Activated CD4-positive, alpha-beta T cell treated with anti-CD3 and anti-CD28 coated beads for 4 hours (primary cell): ENCODE measurements at regions not wholly inside any gene's neighbourhood (a gene's known extent, or its start where the extent isn't known, plus 50 kb on each side); places are given as distances from the start of the nearest gene placed in this dataset.

Experiments used
- DNase-seq, 2 donors: peaks; one replicate each; pipeline ENCODE4 v3.0.0-alpha.2; 2020

DNA sequence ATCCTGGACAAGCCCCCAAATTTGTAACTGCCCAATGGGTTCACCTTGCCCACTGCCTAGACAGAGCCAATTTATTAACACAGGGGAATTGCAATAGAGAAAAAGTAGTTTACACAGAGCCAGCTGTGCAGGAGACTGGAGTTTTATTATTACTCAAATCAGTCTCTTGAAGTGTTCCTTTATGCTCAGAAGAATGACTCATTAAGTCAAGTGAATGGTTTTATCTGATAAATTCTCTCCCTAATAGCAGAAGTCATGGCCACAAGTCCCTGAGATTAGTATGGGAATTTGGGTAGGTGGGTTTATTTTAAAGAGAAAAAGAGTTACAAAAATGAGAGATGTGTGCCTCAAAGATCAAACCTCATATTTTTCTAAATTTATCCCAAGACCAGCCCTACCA, 122.8 kb upstream of the NUDT4 start:
- DNase-seq = no peak

DNA sequence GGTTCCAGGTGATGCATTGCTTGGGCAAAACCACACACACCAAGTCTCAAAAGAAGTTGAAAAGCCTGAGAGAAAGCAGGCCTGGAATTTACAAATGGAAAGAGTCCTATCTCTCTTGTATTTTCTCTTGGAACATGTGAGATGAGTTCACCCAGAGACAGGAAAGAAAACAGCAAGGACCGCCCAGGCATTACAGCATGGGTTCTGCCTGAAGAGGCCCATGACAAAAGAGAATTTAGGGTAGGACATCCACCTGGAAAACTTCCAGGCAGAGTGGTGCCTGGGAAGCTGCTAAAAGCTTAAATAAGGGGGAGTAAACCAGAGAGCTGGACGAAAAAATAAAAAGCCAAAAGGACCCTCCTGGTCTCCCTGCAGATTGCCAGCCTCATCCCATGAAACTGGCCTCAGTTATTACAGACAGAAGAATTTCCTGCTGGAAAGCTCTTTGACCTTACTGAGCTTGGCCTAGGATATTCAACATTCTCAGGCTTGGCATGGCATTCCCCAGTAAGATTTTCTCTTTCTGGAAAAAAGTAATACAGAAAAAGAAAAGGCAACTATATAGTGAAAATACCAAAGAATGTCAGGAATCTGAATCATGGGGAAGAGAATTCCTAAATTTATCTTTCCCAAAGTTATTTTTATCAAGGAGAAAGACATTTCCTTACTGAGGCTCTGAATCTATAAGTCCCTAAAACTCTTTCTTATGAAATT, 121.3 kb upstream of the NUDT4 start:
- DNase-seq = no peak

DNA sequence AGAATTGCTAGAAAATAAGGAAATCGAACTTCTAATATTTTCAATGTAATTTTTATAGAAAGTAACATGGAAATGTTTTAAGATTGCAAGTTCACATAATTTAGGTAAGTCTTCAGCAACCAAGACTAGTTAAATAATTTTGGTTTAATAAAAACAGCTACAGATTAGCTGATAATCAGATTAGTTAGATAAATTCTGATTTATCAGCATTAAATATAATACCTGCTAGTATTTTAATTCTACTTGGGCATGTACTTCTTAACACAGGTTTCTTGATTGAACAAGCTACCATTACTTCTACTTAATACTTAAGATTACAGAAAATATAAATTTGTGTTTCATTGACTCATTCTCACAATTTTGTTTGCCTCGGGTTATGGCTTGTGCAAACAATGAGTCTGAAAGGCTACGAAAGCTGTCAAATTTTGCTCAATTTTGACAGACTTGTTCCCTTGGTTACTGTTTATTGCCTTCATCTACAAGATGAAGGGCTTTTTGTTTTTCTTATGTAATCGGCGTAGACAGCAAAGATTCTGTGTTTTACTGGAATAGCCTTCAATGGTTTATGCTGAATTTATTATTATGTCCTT, 116.1 kb upstream of the NUDT4 start:
- no peak for DNase-seq

GRCh38 chr12:93272997-93273396, 104.7 kb upstream of the NUDT4 start:
- DNase-seq = no peak

DNA sequence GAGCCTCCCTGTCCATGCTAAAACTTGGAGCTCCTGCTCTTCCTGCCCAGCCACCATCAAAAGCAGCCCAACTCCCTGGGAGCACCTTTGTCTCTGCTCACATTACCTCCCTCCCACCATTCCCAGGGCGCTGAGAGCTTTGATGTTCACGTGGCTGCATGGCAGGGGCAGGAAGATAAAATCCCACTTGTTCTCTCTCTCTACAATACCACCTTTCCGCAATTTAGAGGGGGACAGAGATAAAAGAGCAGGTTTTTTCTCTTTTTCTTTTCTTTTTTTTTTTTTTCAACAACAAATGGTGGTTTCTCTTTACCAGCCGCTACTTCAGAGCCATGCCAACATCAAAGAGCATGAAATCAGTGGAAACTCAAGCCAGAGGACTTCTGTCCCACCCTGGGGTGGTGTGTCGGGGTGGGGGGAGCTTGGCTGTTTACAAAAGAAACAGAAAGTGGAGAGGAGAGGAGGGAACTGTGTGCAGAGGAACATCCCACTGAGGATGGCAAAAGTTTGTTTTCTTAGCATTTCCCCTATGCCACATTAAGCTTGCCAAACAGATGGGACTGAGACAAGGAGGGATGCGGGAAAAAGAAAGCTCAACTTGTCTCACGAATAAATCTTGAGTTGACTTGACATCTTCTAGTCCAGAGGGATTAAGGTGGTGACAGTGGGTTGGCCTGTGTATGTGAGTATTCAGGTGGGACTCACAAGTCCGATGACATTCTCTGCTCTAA, 103.7 kb upstream of the NUDT4 start:
- DNase-seq = no peak

GRCh38 chr12:93274937-93275336, 102.8 kb upstream of the NUDT4 start:
- no peak for DNase-seq

GRCh38 chr12:93275589-93275988, 102.1 kb upstream of the NUDT4 start:
- no peak for DNase-seq

- DNase-seq = no peak
Observed at GRCh38 chr12:93279565-93280412, 97.9 kb upstream of the NUDT4 start.

GRCh38 chr12:93287149-93287548, 90.6 kb upstream of the NUDT4 start:
- no peak for DNase-seq

- no peak for DNase-seq
Observed at GRCh38 chr12:93288626-93289025, 89.1 kb upstream of the NUDT4 start.

DNA sequence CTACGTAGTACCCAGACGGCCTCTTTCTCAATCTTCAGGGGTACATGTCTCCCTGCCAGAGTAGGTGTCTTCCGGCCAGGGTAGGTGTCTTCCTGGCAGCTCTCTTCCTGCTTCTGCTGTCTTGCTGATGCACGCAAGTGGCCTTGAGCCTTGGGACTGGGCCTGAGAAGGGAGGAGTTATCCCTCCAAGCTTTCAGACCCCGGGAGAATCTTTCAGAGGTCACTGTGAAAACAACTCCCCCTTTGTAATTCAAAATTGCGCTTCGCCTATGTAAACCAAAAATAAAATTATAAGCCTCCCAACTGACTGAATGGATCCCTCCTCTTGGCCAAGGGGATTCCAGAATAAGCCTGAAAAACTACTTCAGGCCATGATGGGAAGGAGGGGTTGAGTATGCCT, 87.3 kb upstream of the NUDT4 start:
- DNase-seq = no peak

DNA sequence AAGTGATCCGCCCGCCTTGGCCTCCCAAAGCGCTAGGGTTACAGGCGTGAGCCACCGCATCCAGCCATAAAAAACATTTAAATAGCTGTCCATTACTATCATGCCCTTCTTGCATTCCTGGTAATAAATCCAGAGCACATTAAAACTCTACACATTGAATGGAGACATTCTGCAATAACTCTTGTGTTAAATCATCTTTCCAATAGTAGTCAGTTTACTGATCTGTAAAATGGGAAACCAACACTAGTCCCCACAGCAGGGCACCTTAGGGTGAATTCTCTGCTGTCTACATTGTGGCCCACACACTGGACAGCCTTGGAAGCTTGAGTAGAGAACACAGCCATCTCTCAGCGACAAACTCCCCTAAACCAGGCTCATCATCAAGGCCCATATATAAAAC, 85.5 kb upstream of the NUDT4 start:
- no peak for DNase-seq

DNA sequence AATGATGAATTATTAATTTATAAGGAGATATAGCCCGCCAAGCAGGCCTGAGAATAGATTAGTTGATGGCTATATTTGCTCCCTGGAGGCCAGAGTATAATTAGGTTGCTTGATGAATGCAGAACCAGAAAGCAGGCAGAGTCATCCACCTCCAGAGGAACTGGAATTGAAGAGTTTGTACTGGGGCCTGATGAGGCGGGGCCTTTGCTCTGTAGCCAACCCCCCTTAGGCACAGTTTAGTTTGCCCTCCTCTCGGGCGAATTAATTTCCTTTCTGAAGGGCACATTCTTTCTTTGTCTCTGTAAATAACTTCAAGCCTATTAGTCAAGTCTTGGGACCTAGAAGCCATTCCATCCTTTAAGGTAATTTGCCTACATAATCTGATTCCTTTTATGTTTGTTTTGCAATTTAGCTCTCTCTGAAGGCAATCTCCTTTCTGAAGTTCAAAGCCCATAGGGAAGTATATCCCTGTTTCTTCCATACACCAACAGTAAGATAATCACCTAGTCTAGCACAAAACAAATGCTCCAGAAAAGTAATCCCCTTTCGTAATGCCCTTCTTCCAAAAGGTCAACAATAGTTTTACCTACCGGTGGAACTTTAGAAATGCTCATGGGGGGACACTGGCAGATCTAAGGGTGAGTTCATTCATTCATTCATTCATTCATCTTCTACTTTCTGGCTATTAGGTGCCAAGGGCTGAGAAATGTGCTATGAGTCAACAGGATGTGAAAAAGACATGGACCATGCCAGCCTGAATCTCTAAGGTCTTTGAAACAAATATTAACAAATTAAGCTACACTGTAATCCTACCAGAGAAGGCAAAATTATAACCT, 84.8 kb upstream of the NUDT4 start:
- DNase-seq = no peak

DNA sequence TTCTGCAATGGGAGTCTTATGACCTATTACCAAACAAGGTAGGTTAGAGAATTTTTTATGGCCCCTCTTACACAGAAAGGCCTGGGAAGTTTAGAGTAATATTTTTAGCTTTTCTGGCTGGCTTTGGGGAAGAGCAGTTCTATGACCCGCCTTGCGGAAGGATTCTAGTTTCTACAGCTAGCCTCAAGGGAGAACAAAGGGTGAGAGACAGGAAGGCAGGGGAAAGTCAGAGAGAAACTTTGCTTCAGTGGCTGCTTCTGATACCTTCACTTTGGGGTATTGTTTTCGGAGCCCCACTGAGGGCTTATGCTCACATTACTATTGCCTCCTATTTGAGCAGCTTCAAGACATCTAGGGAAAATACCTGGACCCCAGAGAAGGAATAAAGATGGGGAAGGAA, 80.7 kb upstream of the NUDT4 start:
- DNase-seq = no peak

DNA sequence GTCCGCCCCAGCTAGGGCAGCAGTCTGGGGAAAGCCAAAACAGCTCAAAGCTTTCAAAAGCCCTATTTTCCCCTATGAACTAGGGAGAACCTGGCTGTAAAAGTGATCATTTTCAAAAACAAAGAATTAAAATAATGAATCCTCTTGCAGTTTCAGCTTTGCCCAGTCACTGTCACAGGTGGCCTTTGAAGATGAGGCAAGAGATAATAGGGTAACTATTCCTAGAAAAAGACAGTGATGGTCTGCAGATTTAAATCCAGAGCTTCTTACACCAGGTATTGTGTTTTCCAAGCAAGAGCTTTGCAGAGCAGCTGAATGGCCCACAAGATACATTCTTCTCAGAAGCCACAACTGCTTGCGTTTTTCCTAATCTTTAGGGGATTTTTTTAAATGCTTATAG, 80.2 kb upstream of the NUDT4 start:
- DNase-seq = no peak

DNA sequence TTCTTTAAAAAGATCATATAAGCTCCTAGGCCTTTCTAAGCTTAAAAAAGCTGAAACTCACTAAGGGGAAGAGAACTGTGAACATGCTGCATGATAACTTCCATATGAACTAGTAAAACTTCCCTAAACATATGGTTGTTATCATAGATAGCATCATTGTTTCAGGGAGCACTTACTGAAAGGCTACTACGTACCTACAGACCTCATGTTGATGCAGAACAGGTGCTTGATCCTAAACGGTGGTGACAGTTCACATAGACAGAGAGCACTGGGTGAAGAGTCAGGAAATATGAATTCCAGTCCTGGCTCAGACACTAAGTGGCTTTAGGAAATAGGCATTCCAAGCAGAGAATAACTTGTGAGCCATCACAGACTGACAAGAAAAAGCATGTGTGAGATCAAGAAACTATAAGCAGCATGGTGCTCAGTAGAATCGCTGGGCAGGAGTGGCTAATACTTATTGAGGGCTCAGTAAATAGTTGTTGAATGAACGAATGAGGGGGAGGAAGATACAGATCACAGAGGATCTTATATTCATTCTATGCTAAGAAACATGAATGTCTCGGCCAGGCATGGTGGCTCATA, 78.4 kb upstream of the NUDT4 start:
- DNase-seq = no peak

GRCh38 chr12:93300611-93301021, 77.1 kb upstream of the NUDT4 start:
- DNase-seq = no peak

GRCh38 chr12:93302331-93303229, 75.1 kb upstream of the NUDT4 start:
- no peak for DNase-seq

- no peak for DNase-seq
Observed at GRCh38 chr12:93306636-93307035, 71.1 kb upstream of the NUDT4 start.

DNA sequence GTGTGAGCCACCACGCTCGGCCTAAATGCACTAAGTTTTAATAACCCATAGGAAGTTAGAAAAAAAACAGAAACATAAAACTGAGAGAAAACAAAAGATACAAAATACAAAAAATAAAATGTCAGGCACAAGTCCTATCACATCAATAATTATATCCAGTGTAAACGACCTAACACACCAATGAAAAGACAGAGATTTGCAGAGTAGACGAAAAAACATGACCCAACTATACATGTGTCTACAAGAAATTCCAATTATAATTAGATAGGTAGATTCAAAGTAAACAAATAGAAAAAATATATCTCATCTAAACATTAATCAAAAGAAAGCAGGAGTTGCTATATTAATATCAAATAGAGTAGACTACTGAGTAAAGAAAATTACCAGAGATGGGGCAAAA, 69.4 kb upstream of the NUDT4 start:
- DNase-seq = no peak

GRCh38 chr12:93311827-93312226, 65.9 kb upstream of the NUDT4 start:
- DNase-seq = no peak
